ENCODE measurements at regions not wholly inside any gene's neighbourhood (a gene's known extent, or its start where the extent isn't known, plus 50 kb on each side); places are given as distances from the start of the nearest gene placed in this dataset.
A peak's percentile ranks its signal among the peaks of the same experiment; 100 is the strongest.

- H3K9me3 ChIP-seq (ENCODE audit: control insufficient read depth, low read length) = no peaks in the 10 kb centered on the region
- H2BK5ac ChIP-seq (ENCODE audit: low read depth, low read length, poor library complexity, severe bottlenecking) = no peak overlapping the region
- 100% methylated on average over 2 of the region's 4 CpGs for WGBS
Measured at GRCh38 chr6:82066991-82067411, 180.5 kb downstream of the IBTK start.

GRCh38 chr6:82066196-82066595 lies 181.3 kb downstream of the IBTK start:
- no peak overlapping the region for H3K23ac ChIP-seq (ENCODE audit: low read length in 2 of 2)
- no peak for DNase-seq
- no peak overlapping the region for H3K4ac ChIP-seq (ENCODE audit: low read depth in 1 of 2, low read length in 2 of 2)
- H2BK12ac ChIP-seq (ENCODE audit: low read length in 2 of 2) = no peak overlapping the region
- no peaks in the 10 kb centered on the region for H3K9me3 ChIP-seq (ENCODE audit: control insufficient read depth, low read length)
- no peak overlapping the region for H4K91ac ChIP-seq (ENCODE audit: low read length)
- H3K4me2 ChIP-seq (ENCODE audit: low read length, poor library complexity, severe bottlenecking) = no peak overlapping the region
- H3K27me3 ChIP-seq (ENCODE audit: control insufficient read depth in 1 of 2, insufficient read depth in 1 of 2, low read length in 2 of 2) = no peaks in the 10 kb centered on the region
- no peak overlapping the region for H3K27ac ChIP-seq (ENCODE audit: low read length, poor library complexity, severe bottlenecking)
- no peak overlapping the region for H2AK5ac ChIP-seq (ENCODE audit: low read length, severe bottlenecking)
- H4K8ac ChIP-seq (ENCODE audit: low read length) = no peak overlapping the region
- no peak overlapping the region for H2BK5ac ChIP-seq (ENCODE audit: low read depth, low read length, poor library complexity, severe bottlenecking)
- no peak overlapping the region for H3K14ac ChIP-seq (ENCODE audit: low read length in 2 of 2)
- no peak overlapping the region for H3K9ac ChIP-seq (ENCODE audit: low read length)
- no peak overlapping the region for H2BK120ac ChIP-seq (ENCODE audit: low read depth, low read length)
- H3K4me3 ChIP-seq (ENCODE audit: insufficient read depth in 1 of 2, low read depth in 1 of 2, low read length in 2 of 2) = no peak overlapping the region
- H3K36me3 ChIP-seq (ENCODE audit: control insufficient read depth in 1 of 2, insufficient read depth in 2 of 2, low read depth in 1 of 2, low read length in 2 of 2) = no peaks in the 10 kb centered on the region
- H2AFZ ChIP-seq (ENCODE audit: low read depth, low read length) = no peak overlapping the region
- no peak overlapping the region for H3K18ac ChIP-seq (ENCODE audit: low read depth in 1 of 2, low read length in 2 of 2)
- no peaks in the 10 kb centered on the region for H3K79me1 ChIP-seq (replicated peaks; ENCODE audit: low read length, poor library complexity, severe bottlenecking)
- H3K4me1 ChIP-seq (ENCODE audit: control insufficient read depth, insufficient read depth, low read depth, low read length) = peaks cover 1% of the 10 kb centered on the region
- no peak overlapping the region for H2BK15ac ChIP-seq (ENCODE audit: low read depth, poor library complexity, severe bottlenecking)

More at GRCh38 chr6:82066991-82067411, 180.5 kb downstream of the IBTK start:
- Histone ChIP-seq H3K27me3 (ENCODE audit: control insufficient read depth in 1 of 2, insufficient read depth in 1 of 2, low read length in 2 of 2) (no peaks in the 10 kb centered on the region), H2BK15ac (ENCODE audit: low read depth, poor library complexity, severe bottlenecking) (no peak overlapping the region), H3K14ac (ENCODE audit: low read length in 2 of 2) (no peak overlapping the region), H3K18ac (ENCODE audit: low read depth in 1 of 2, low read length in 2 of 2) (no peak overlapping the region), H3K23ac (ENCODE audit: low read length in 2 of 2) (no peak overlapping the region), H3K79me1 (replicated peaks; ENCODE audit: low read length, poor library complexity, severe bottlenecking) (no peaks in the 10 kb centered on the region), H2AK5ac (ENCODE audit: low read length, severe bottlenecking) (no peak overlapping the region), H2AFZ (ENCODE audit: low read depth, low read length) (no peak overlapping the region), H3K4me3 (ENCODE audit: insufficient read depth in 1 of 2, low read depth in 1 of 2, low read length in 2 of 2) (no peak overlapping the region), H3K4me1 (ENCODE audit: control insufficient read depth, insufficient read depth, low read depth, low read length) (peaks cover 3% of the 10 kb centered on the region), H4K8ac (ENCODE audit: low read length) (no peak overlapping the region), H4K91ac (ENCODE audit: low read length) (no peak overlapping the region), H3K27ac (ENCODE audit: low read length, poor library complexity, severe bottlenecking) (no peak overlapping the region), H3K4ac (ENCODE audit: low read depth in 1 of 2, low read length in 2 of 2) (no peak overlapping the region), H2BK120ac (ENCODE audit: low read depth, low read length) (no peak overlapping the region), H3K4me2 (ENCODE audit: low read length, poor library complexity, severe bottlenecking) (no peak overlapping the region), H3K36me3 (ENCODE audit: control insufficient read depth in 1 of 2, insufficient read depth in 2 of 2, low read depth in 1 of 2, low read length in 2 of 2) (no peaks in the 10 kb centered on the region), H2BK12ac (ENCODE audit: low read length in 2 of 2) (peak overlapping the region in 1 of 2 experiments; percentile 63), H3K9ac (ENCODE audit: low read length) (no peak overlapping the region)
- DNase-seq = no peak

- 100% methylated on average over 3 of the region's 3 CpGs for WGBS
- Histone ChIP-seq H2BK15ac (ENCODE audit: low read depth, poor library complexity, severe bottlenecking) (no peak overlapping the region), H4K91ac (ENCODE audit: low read length) (no peak overlapping the region), H3K4me3 (ENCODE audit: insufficient read depth in 1 of 2, low read depth in 1 of 2, low read length in 2 of 2) (no peak overlapping the region), H3K9ac (ENCODE audit: low read length) (no peak overlapping the region), H3K9me3 (ENCODE audit: control insufficient read depth, low read length) (no peaks in the 10 kb centered on the region), H3K23ac (ENCODE audit: low read length in 2 of 2) (no peak overlapping the region), H3K79me1 (replicated peaks; ENCODE audit: low read length, poor library complexity, severe bottlenecking) (no peaks in the 10 kb centered on the region), H3K4me2 (ENCODE audit: low read length, poor library complexity, severe bottlenecking) (no peak overlapping the region), H3K27me3 (ENCODE audit: control insufficient read depth in 1 of 2, insufficient read depth in 1 of 2, low read length in 2 of 2) (no peaks in the 10 kb centered on the region), H2AK5ac (ENCODE audit: low read length, severe bottlenecking) (no peak overlapping the region), H3K27ac (ENCODE audit: low read length, poor library complexity, severe bottlenecking) (no peak overlapping the region), H3K18ac (ENCODE audit: low read depth in 1 of 2, low read length in 2 of 2) (no peak overlapping the region), H3K4ac (ENCODE audit: low read depth in 1 of 2, low read length in 2 of 2) (no peak overlapping the region), H2BK5ac (ENCODE audit: low read depth, low read length, poor library complexity, severe bottlenecking) (no peak overlapping the region), H2AFZ (ENCODE audit: low read depth, low read length) (no peak overlapping the region), H4K8ac (ENCODE audit: low read length) (no peak overlapping the region), H3K4me1 (ENCODE audit: control insufficient read depth, insufficient read depth, low read depth, low read length) (no peaks in the 10 kb centered on the region), H2BK12ac (ENCODE audit: low read length in 2 of 2) (no peak overlapping the region), H3K36me3 (ENCODE audit: control insufficient read depth in 1 of 2, insufficient read depth in 2 of 2, low read depth in 1 of 2, low read length in 2 of 2) (no peaks in the 10 kb centered on the region), H3K14ac (ENCODE audit: low read length in 2 of 2) (no peak overlapping the region), H2BK120ac (ENCODE audit: low read depth, low read length) (no peak overlapping the region)
- DNase-seq = no peak
Measured at GRCh38 chr6:82063574-82063973, 184.0 kb downstream of the IBTK start.

GRCh38 chr6:82062219-82062618 lies 185.3 kb downstream of the IBTK start:
- H2AK5ac ChIP-seq (ENCODE audit: low read length, severe bottlenecking) = no peak overlapping the region
- H2BK120ac ChIP-seq (ENCODE audit: low read depth, low read length) = no peak overlapping the region
- no peaks in the 10 kb centered on the region for H3K9me3 ChIP-seq (ENCODE audit: control insufficient read depth, low read length)
- H3K18ac ChIP-seq (ENCODE audit: low read depth in 1 of 2, low read length in 2 of 2) = no peak overlapping the region
- H3K27ac ChIP-seq (ENCODE audit: low read length, poor library complexity, severe bottlenecking) = no peak overlapping the region
- H2BK12ac ChIP-seq (ENCODE audit: low read length in 2 of 2) = no peak overlapping the region
- H3K36me3 ChIP-seq (ENCODE audit: control insufficient read depth in 1 of 2, insufficient read depth in 2 of 2, low read depth in 1 of 2, low read length in 2 of 2) = no peaks in the 10 kb centered on the region
- H3K79me1 ChIP-seq (replicated peaks; ENCODE audit: low read length, poor library complexity, severe bottlenecking) = no peaks in the 10 kb centered on the region
- no peak overlapping the region for H3K23ac ChIP-seq (ENCODE audit: low read length in 2 of 2)
- 72% methylated on average over 6 of the region's 7 CpGs for WGBS
- H3K27me3 ChIP-seq (ENCODE audit: control insufficient read depth in 1 of 2, insufficient read depth in 1 of 2, low read length in 2 of 2) = no peaks in the 10 kb centered on the region
- no peak overlapping the region for H4K91ac ChIP-seq (ENCODE audit: low read length)
- H2AFZ ChIP-seq (ENCODE audit: low read depth, low read length) = no peak overlapping the region
- no peak overlapping the region for H3K14ac ChIP-seq (ENCODE audit: low read length in 2 of 2)
- H3K4me3 ChIP-seq (ENCODE audit: insufficient read depth in 1 of 2, low read depth in 1 of 2, low read length in 2 of 2) = no peak overlapping the region
- no peak overlapping the region for H3K4me2 ChIP-seq (ENCODE audit: low read length, poor library complexity, severe bottlenecking)
- H3K4me1 ChIP-seq (ENCODE audit: control insufficient read depth, insufficient read depth, low read depth, low read length) = no peaks in the 10 kb centered on the region
- H3K4ac ChIP-seq (ENCODE audit: low read depth in 1 of 2, low read length in 2 of 2) = no peak overlapping the region
- no peak overlapping the region for H2BK5ac ChIP-seq (ENCODE audit: low read depth, low read length, poor library complexity, severe bottlenecking)
- DNase-seq = no peak
- H4K8ac ChIP-seq (ENCODE audit: low read length) = no peak overlapping the region
- H2BK15ac ChIP-seq (ENCODE audit: low read depth, poor library complexity, severe bottlenecking) = no peak overlapping the region
- no peak overlapping the region for H3K9ac ChIP-seq (ENCODE audit: low read length)

Measured in mesenchymal stem cell (in vitro differentiated cells and primary cell).